Neural crest cell (in vitro differentiated cells): ENCODE measurements at regions not wholly inside any gene's neighbourhood (a gene's known extent, or its start where the extent isn't known, plus 50 kb on each side); places are given as distances from the start of the nearest gene placed in this dataset.

ENCODE experiments used
- DNase-seq: peaks from one replicate; pipeline ENCODE4 v3.0.0; 2021; ENCODE audit warnings: low read depth, mixed read lengths, low spot score
- H3K27ac Mint-ChIP-seq: one replicate; pipeline ENCODE4 v1.8.0; 2021; ENCODE audit warnings: mild to moderate bottlenecking, mixed read lengths; ENCODE audit not compliant: unreplicated experiment
- H3K27me3 Mint-ChIP-seq: 2 replicates; pipeline ENCODE4 v1.8.0; 2021; ENCODE audit warnings: low read depth, mild to moderate bottlenecking, mixed read lengths
- H3K36me3 Mint-ChIP-seq: 2 replicates; pipeline ENCODE4 v1.8.0; 2021; ENCODE audit warnings: low read depth, mild to moderate bottlenecking, mixed read lengths
- H3K4me1 Mint-ChIP-seq: 2 replicates; pipeline ENCODE4 v1.8.0; 2021; ENCODE audit warnings: mixed read lengths
- H3K4me3 Mint-ChIP-seq: one replicate; pipeline ENCODE4 v1.8.0; 2021; ENCODE audit warnings: mild to moderate bottlenecking, mixed read lengths
- H3K9me3 Mint-ChIP-seq: 2 replicates; pipeline ENCODE4 v1.8.0; 2021; ENCODE audit warnings: mixed read lengths
- CTCF ChIP-seq: fragments of 200-600 bp; sonication (generic); conservative IDR thresholded peaks from 2 replicates; pipeline ENCODE4 v1.5.0; 2021; ENCODE audit warnings: antibody characterized with exemption, mild to moderate bottlenecking

- Mint-ChIP-seq H3K36me3 (no peaks in the 10 kb centered on the region), H3K4me3 (no peak overlapping the region), H3K27ac (no peak overlapping the region), H3K27me3 (no peaks in the 10 kb centered on the region), H3K4me1 (no peaks in the 10 kb centered on the region), H3K9me3 (no peaks in the 10 kb centered on the region)
- no peak for DNase-seq
- TF ChIP-seq CTCF = no peak
Observed at GRCh38 chrX:69289046-69289792, 124.0 kb upstream of the PJA1 start.

- no peaks in the 10 kb centered on the region for H3K9me3 Mint-ChIP-seq
- no peak overlapping the region for H3K4me3 Mint-ChIP-seq
- H3K27me3 Mint-ChIP-seq = no peaks in the 10 kb centered on the region
- DNase-seq = no peak
- H3K4me1 Mint-ChIP-seq = no peaks in the 10 kb centered on the region
- no peak overlapping the region for H3K27ac Mint-ChIP-seq
- TF ChIP-seq CTCF = no peak
- no peaks in the 10 kb centered on the region for H3K36me3 Mint-ChIP-seq
Observed at GRCh38 chrX:69287095-69287494, 121.8 kb upstream of the PJA1 start.

GRCh38 chrX:69286565-69286906, 121.3 kb upstream of the PJA1 start:
- Mint-ChIP-seq H3K9me3 (no peaks in the 10 kb centered on the region), H3K27me3 (no peaks in the 10 kb centered on the region), H3K4me3 (no peak overlapping the region), H3K36me3 (no peaks in the 10 kb centered on the region), H3K27ac (no peak overlapping the region), H3K4me1 (no peaks in the 10 kb centered on the region)
- TF ChIP-seq CTCF = no peak
- no peak for DNase-seq

DNA sequence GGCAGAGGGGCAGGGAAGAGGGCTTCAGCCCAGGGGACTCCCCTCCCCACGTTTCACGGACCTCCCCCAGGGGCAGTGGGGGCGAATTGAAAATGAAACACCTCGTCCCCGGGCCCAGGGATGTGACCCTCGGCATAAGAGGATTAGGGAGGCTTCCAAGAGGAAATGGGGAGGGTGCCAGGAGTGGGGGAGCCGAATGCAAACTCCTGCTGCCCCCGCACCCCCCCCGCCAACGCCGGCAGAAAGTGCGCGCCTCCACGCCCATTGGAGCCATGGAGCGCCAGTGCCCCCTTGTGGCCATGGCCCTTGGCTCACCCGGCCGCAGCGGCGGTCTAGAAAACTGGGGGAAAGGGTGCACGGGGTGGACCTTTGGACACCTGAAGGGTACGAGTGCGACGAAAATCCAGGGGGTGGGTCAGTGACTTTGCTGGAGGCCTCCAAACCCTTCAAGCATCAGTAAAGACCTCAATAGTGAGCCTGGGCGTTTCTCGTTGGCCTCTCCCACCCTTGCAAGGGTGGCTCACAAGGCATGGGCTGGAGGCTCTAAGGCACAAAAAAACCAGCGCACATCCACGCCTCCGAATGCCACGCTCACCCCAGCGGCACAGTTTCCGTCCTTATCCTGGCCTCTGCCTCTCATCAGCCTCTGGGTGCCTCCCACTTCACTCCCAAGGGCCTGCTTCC, 120.8 kb upstream of the PJA1 start:
- Mint-ChIP-seq H3K9me3 (no peaks in the 10 kb centered on the region), H3K27me3 (no peaks in the 10 kb centered on the region), H3K27ac (no peak overlapping the region), H3K4me1 (no peaks in the 10 kb centered on the region), H3K36me3 (no peaks in the 10 kb centered on the region), H3K4me3 (no peak overlapping the region)
- TF ChIP-seq CTCF = peak; percentile 76
- DNase-seq = peak; percentile 61

GRCh38 chrX:69285401-69285877, 120.2 kb upstream of the PJA1 start:
- H3K36me3 Mint-ChIP-seq = no peaks in the 10 kb centered on the region
- no peak for DNase-seq
- no peaks in the 10 kb centered on the region for H3K27me3 Mint-ChIP-seq
- H3K27ac Mint-ChIP-seq = no peak overlapping the region
- H3K4me3 Mint-ChIP-seq = no peak overlapping the region
- no peak for TF ChIP-seq CTCF
- no peaks in the 10 kb centered on the region for H3K9me3 Mint-ChIP-seq
- H3K4me1 Mint-ChIP-seq = no peaks in the 10 kb centered on the region
